GM12875 (cell line): ENCODE measurements at regions not wholly inside any gene's neighbourhood (a gene's known extent, or its start where the extent isn't known, plus 50 kb on each side); places are given as distances from the start of the nearest gene placed in this dataset.
"Not testable (repeated sequence)": the region's sequence is repeated elsewhere in the genome, so short reads cannot be mapped to it uniquely, and the experiment has no call there.

Experiments
- H3K4me3 ChIP-seq: one replicate; pipeline ENCODE4 v1.5.1; 2011; ENCODE audit warnings: low read depth, low read length, control low read depth
- TF ChIP-seq, protein P1 (sequence below): IDR thresholded peaks from 2 replicates; pipeline ENCODE4 v1.5.1; 2011; ENCODE audit warnings: low read depth, mild to moderate bottlenecking, control low read depth, inconsistent platforms, low read length, moderate library complexity, borderline replicate concordance; ENCODE audit not compliant: insufficient read depth

DNA sequence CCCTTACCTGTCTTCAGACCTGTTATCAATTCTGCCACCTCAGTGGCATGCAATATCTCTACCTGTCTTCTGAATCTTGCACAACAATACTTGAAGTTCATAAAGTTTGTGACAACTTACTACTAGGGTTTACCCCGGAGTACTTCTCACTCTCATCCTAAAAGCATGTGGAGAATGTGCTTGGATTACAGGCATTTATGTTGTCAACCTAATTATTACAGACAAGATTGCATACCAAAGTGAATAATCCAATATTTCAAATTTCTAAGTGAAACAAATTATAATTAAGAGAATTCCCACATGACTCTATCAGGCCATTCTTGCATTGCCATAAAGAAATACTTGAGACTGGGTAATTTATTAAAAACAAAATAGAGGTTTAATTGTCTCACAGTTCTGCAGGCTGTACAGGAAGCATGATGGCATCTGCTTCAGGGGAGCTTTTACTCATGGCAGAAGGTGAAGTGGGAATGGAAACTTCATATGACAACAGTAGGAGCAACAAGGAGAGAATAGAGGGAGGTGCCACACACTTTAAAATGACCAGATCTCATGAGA is 661.0 kb upstream of the SPRY2 start:
- TF ChIP-seq, protein P1, sequence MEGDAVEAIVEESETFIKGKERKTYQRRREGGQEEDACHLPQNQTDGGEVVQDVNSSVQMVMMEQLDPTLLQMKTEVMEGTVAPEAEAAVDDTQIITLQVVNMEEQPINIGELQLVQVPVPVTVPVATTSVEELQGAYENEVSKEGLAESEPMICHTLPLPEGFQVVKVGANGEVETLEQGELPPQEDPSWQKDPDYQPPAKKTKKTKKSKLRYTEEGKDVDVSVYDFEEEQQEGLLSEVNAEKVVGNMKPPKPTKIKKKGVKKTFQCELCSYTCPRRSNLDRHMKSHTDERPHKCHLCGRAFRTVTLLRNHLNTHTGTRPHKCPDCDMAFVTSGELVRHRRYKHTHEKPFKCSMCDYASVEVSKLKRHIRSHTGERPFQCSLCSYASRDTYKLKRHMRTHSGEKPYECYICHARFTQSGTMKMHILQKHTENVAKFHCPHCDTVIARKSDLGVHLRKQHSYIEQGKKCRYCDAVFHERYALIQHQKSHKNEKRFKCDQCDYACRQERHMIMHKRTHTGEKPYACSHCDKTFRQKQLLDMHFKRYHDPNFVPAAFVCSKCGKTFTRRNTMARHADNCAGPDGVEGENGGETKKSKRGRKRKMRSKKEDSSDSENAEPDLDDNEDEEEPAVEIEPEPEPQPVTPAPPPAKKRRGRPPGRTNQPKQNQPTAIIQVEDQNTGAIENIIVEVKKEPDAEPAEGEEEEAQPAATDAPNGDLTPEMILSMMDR, result no peak
- H3K4me3 ChIP-seq, result no peak overlapping the region

DNA sequence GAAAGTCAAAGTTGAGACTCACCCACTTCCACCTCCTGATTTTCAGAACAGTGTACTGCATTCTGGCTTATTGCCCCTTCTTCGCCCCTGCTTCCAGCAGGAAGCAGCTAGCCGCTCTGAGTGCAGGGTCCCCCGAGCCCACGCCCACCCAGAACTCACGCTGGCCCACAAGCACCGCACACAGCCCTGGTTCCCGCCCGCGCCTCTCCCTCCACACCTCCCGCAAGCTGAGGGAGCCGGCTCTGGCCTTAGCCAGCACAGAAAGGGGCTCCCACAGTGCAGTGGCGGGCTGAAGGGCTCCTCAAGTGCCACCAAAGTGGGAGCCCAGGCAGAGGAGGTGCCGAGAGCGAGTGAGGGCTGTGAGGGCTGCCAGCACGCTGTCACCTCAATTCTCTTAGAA is 657.7 kb upstream of the SPRY2 start:
- H3K4me3 ChIP-seq, result not testable (repeated sequence)

DNA sequence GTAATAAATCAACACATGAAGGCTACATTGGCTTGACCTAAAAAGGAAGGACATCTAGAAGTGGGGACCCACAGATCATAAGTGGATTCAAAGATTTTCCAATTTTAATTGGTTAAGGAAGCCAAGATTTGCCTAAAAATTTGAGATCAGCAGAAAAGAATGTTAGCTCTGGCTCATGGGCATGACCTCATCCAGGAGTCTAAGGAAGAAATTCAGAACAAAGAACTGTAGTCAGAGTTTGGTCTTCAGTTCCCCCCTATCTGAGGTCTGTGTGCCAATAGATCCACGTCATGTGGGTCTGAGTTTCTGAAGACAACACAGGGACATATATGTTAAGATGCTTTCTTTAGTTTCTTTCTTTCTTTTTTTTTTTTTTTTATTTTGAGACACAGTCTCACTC is 648.8 kb upstream of the SPRY2 start:
- no peak overlapping the region for H3K4me3 ChIP-seq
- TF ChIP-seq, protein P1, result no peak

DNA sequence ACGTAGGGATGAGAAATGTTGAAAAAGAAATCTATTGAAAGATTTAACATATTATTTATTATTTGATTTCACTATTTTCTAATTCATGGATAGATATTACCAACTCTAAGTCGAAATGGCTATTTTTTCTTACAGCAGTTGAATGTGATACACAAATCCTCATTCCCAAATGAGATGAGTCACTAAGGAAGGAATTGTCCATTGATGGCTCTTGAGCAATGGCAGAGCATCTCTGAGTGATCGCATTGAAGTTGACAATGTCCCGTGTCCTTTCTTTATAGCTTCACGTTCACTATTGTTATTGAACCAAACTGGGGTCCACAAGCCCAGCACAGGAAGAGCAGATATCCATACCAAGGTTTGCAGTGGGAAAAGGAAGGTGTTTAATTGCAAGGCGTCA is 648.3 kb upstream of the SPRY2 start:
- TF ChIP-seq, protein P1, result no peak

DNA sequence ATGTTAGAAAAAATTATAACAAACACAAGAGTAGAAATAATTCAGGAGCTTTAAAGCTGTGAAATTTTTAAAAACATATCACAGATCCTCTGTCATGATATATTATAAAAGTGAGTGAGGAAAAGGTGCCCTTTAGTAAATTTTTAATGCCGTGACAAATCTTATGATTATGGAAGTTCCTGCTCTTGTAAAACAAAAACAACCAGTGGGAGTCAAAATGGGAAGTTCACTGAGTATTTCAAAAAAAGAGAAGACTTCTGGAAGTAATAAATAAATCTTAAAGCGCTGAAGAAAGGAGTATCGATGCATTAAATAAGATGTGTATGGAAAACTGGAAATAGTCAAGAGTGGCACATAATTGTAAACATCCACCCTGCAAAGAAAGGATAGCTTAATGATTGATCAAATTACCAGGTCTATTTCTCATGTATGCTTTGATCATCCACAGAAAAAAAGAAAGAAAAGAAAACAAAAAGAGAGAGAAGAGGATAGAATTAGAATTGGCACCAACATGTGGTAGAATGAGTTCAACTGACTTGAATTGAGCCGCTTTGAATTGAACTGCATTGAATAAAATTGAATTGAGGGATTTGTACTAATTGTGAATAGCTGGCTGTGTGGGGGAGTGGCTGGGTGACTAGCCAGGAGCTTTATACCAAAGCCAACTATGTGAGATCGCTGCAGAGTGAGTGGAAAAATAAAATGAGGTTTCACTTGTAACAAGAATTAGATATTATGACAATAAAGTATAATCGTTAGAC is 647.6 kb upstream of the SPRY2 start:
- TF ChIP-seq, protein P1, result no peak
- no peak overlapping the region for H3K4me3 ChIP-seq

More for the DNA sequence above, 648.3 kb upstream of the SPRY2 start:
- no peak overlapping the region for H3K4me3 ChIP-seq

DNA sequence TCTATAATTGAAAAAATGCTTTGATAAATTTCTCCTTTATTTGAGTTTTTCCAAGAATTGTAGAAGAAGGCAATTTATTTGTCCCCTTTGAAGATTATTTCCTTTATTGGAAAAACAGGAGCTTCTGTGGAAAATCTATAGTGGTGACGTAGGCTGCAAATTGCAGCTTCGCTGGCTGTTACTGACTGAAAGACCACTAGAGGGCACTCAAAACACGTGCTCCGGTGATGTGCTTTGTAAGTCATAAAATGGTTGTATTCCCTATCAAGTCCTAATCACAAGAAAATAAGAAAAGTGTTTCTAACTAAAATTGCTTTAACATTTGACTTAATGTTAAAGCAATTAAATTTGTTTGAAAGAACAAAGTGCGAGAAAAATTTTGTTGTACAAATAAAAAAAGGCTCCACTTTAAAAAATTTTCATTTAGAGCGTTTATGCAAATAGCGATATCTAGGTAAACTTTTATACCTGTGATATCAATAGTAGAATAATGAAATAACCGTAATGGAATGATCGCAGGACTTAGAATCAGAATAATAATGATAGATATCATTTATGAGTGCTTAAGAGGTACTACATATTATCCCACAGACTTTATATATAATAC is 638.2 kb upstream of the SPRY2 start:
- no peak overlapping the region for H3K4me3 ChIP-seq
- TF ChIP-seq, protein P1, result peak; percentile 77; the same call in 1 of the 2 replicates

DNA sequence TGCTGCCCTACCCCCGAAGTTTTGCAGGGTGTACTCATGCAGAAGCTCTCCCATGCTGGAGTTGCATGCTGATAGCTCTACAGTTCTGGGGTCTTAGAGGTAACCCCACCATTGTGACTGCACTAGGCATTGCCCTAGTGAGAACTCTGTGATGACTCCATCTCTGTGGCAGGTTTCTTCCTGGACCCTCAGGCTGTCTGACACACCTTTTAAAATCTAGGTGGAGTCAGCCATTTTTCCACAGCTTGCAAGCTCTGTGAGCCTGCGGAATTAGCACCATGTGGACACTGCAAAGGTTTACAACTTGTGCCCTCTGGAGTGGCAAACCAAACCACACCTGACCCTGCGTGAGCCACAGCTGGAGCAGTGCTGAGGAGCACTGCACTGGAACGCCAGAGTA is 636.2 kb upstream of the SPRY2 start:
- no peak overlapping the region for H3K4me3 ChIP-seq
- TF ChIP-seq, protein P1, result no peak
